ENCODE measurements at regions not wholly inside any gene's neighbourhood (a gene's known extent, or its start where the extent isn't known, plus 50 kb on each side); places are given as distances from the start of the nearest gene placed in this dataset.
A peak's percentile ranks its signal among the peaks of the same experiment; 100 is the strongest.

DNA sequence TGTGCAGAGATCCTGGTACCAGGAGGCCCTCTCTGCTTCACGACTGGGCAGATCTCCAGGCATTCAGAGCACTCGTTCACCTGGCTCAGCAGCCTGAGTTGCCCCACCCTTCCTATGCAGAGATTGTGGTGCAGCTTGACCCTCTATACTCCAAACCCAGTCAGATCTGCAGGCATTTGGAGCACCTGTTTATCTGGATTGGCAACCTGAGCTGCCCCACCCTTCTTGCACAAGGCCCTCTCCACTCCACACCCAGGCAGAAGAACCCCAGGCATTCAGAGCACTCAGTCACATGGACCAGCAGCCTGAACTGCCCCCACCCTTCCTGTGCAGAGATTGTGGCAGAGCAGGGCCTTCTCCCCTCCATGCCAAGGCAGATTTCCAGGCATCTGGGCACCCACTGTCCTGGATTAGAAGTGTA, 88.4 kb upstream of the CDH5 start:
- no peak for TF ChIP-seq Cebpa-rat (IDR thresholded peaks at IDR 0.05)
- Histone ChIP-seq H3K9ac (no peak overlapping the region), H3K4me1 (peaks cover 6 to 23% (median 20%) of the 10 kb centered on the region in 10 experiments; a peak in 19 of 20 replicates), H3K27me3 (no peaks in the 10 kb centered on the region), H3K4me2 (no peak overlapping the region), H3K9me3 (replicated peaks in 1 of 11) (peaks cover 41 to 56% (median 53%) of the 10 kb centered on the region in 11 experiments), H3K36me3 (no peaks in the 10 kb centered on the region), H4K20me1 (no peaks in the 10 kb centered on the region), H3K4me3 (no peak overlapping the region), H3K27ac (no peak overlapping the region)

GRCh38 chr16:66277311-66278070, 89.0 kb upstream of the CDH5 start:
- Histone ChIP-seq H3K9ac (no peak overlapping the region), H3K9me3 (replicated peaks in 1 of 11) (peaks cover 41 to 56% (median 53%) of the 10 kb centered on the region in 11 experiments), H3K4me1 (peaks cover 6 to 27% (median 24%) of the 10 kb centered on the region in 10 experiments; a peak in 19 of 20 replicates), H3K27ac (no peak overlapping the region), H3K27me3 (no peaks in the 10 kb centered on the region), H3K4me2 (no peak overlapping the region), H3K4me3 (no peak overlapping the region), H4K20me1 (no peaks in the 10 kb centered on the region), H3K36me3 (no peaks in the 10 kb centered on the region)
- no peak for TF ChIP-seq Cebpa-rat (IDR thresholded peaks at IDR 0.05)

DNA sequence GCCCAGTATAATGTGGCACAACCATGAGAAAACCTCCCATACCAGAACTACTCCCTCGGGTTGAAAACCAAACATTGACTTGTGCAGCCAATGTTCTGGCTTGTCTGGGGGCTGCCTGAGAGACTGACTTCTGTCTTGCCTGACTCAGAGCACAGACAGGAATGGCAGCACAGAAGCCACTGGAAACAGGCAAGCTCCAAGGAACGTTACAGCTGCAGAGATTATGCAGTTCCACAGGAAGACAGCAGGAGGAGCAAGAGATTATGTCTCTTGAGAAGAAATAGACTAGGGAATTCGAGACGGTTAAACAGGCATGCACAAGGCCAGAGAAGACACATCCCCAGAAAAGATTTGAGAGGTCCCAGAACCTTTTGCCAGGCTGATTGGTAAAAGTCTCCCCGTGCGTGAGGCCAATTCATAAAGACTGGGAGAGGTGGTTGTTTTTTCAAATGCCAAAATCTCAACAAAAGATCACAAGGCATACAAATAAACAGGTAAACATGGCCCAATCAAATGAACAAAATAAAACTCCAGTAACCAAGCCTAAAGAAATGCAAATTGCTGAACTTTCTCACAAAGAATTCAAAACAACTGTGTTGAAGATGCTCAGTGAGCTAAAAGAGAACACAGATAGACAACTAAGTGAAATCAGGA, 90.6 kb upstream of the CDH5 start:
- no peak for TF ChIP-seq Cebpa-rat (IDR thresholded peaks at IDR 0.05)
- H4K20me1 ChIP-seq = no peaks in the 10 kb centered on the region
- H3K36me3 ChIP-seq = no peaks in the 10 kb centered on the region
- no peaks in the 10 kb centered on the region for H3K27me3 ChIP-seq
- peaks cover 41 to 56% (median 53%) of the 10 kb centered on the region in 11 experiments for H3K9me3 ChIP-seq (replicated peaks in 1 of 11)
- no peak overlapping the region for H3K4me3 ChIP-seq
- H3K9ac ChIP-seq = no peak overlapping the region
- no peak overlapping the region for H3K4me2 ChIP-seq
- H3K4me1 ChIP-seq = peaks cover 12 to 43% (median 34%) of the 10 kb centered on the region in 10 experiments
- no peak overlapping the region for H3K27ac ChIP-seq

GRCh38 chr16:66274335-66275110, 92.0 kb upstream of the CDH5 start:
- H3K4me1 ChIP-seq = peaks cover 20 to 54% (median 43%) of the 10 kb centered on the region in 10 experiments
- H3K9ac ChIP-seq = peak overlapping the region in 1 of 11 experiments; percentile 13; a peak in 1 of 22 replicates
- peak in 1 of 11 experiments; percentile 42; a peak in 1 of 22 replicates for TF ChIP-seq Cebpa-rat (IDR thresholded peaks at IDR 0.05)
- H3K9me3 ChIP-seq (replicated peaks in 1 of 11) = peaks cover 36 to 50% (median 46%) of the 10 kb centered on the region in 11 experiments
- no peaks in the 10 kb centered on the region for H3K27me3 ChIP-seq
- H3K36me3 ChIP-seq = no peaks in the 10 kb centered on the region
- H3K4me2 ChIP-seq = peak overlapping the region; percentile 30 to 84 (median 51); a peak in 20 of 22 replicates
- H3K4me3 ChIP-seq = peak overlapping the region in 2 of 10 experiments; percentile 19 to 40; a peak in 2 of 20 replicates
- H3K27ac ChIP-seq = peak overlapping the region in 7 of 11 experiments; percentile 2 to 87 (median 24); a peak in 5 of 22 replicates
- H4K20me1 ChIP-seq = no peaks in the 10 kb centered on the region

GRCh38 chr16:66273644-66274334, 92.7 kb upstream of the CDH5 start:
- Histone ChIP-seq H3K9ac (no peak overlapping the region; a peak in 1 of 22 replicates), H3K36me3 (no peaks in the 10 kb centered on the region), H3K4me1 (peaks cover 26 to 61% (median 50%) of the 10 kb centered on the region in 10 experiments), H3K9me3 (replicated peaks in 1 of 11) (peaks cover 28 to 43% (median 39%) of the 10 kb centered on the region in 11 experiments), H3K27me3 (no peaks in the 10 kb centered on the region), H3K27ac (peak overlapping the region in 8 of 11 experiments; percentile 2 to 87 (median 20); a peak in 8 of 22 replicates), H3K4me2 (peak overlapping the region in 10 of 11 experiments; percentile 22 to 84 (median 51); a peak in 14 of 22 replicates), H4K20me1 (no peaks in the 10 kb centered on the region), H3K4me3 (no peak overlapping the region)
- TF ChIP-seq Cebpa-rat (IDR thresholded peaks at IDR 0.05) = no peak

- H3K9me3 ChIP-seq (replicated peaks in 1 of 11) = peaks cover 21 to 35% (median 32%) of the 10 kb centered on the region in 11 experiments
- H3K4me2 ChIP-seq = peak overlapping the region in 4 of 11 experiments; percentile 16 to 58 (median 44); a peak in 1 of 22 replicates
- no peaks in the 10 kb centered on the region for H3K27me3 ChIP-seq
- no peak overlapping the region for H3K4me3 ChIP-seq
- H3K9ac ChIP-seq = no peak overlapping the region
- peaks cover 28 to 68% (median 58%) of the 10 kb centered on the region in 10 experiments for H3K4me1 ChIP-seq
- H3K36me3 ChIP-seq = no peaks in the 10 kb centered on the region
- no peak for TF ChIP-seq Cebpa-rat (IDR thresholded peaks at IDR 0.05)
- H3K27ac ChIP-seq = peak overlapping the region in 7 of 11 experiments; percentile 3 to 87 (median 24); a peak in 10 of 22 replicates
- no peaks in the 10 kb centered on the region for H4K20me1 ChIP-seq
Measured at GRCh38 chr16:66273053-66273452, 93.4 kb upstream of the CDH5 start.

DNA sequence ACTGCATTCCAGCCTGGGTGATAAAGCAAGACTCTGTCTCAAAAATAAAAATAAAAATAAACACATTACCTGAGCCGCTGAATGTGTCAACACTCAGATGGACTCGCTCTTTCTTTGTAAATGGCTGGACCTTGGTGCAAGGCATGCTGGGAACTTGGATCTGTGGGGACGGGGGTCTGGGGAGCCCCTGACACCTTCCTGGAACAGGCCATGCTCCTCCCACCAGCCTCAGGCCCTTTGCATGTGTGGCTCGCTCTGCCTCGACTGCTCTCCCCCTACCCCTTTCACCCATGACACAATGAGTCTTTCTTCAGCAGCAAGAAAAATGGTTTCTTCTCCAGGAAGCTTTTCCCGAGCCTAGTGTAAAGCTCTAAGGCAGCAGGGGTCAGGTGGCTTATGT, 94.0 kb upstream of the CDH5 start:
- peaks cover 34 to 74% (median 63%) of the 10 kb centered on the region in 10 experiments for H3K4me1 ChIP-seq
- H3K4me3 ChIP-seq = no peak overlapping the region
- H3K9me3 ChIP-seq (replicated peaks in 1 of 11) = peaks cover 15 to 29% (median 26%) of the 10 kb centered on the region in 11 experiments
- peak overlapping the region in 3 of 11 experiments; percentile 24 to 87 (median 85); a peak in 6 of 22 replicates for H3K27ac ChIP-seq
- H3K4me2 ChIP-seq = 0 out of 22 replicates have a peak overlapping the region, but pooled peaks of 2 of the 11 experiments have one; percentile 16 to 77
- H4K20me1 ChIP-seq = no peaks in the 10 kb centered on the region
- no peak overlapping the region for H3K9ac ChIP-seq
- no peaks in the 10 kb centered on the region for H3K36me3 ChIP-seq
- TF ChIP-seq Cebpa-rat (IDR thresholded peaks at IDR 0.05) = no peak
- no peaks in the 10 kb centered on the region for H3K27me3 ChIP-seq

All from BLaER1 treated with 17β-estradiol and CSF1 and Interleukin-3, amounts not matched to agents 10 nM and 100 nM (cell line).